ENCODE measurements at regions not wholly inside any gene's neighbourhood (a gene's known extent, or its start where the extent isn't known, plus 50 kb on each side); places are given as distances from the start of the nearest gene placed in this dataset.
"Not testable (repeated sequence)": the region's sequence is repeated elsewhere in the genome, so short reads cannot be mapped to it uniquely, and the experiment has no call there.

- Histone ChIP-seq H3K4me3 (no peak overlapping the region), H3K27ac (no peak overlapping the region), H3K4me1 (no peaks in the 10 kb centered on the region), H3K9me3 (no peaks in the 10 kb centered on the region), H3K27me3 (no peaks in the 10 kb centered on the region), H3K36me3 (no peaks in the 10 kb centered on the region)
- WGBS, 2 donors = 82 to 83% methylated on average over 4 of the region's 4 CpGs
- DNase-seq (ENCODE audit: low spot score in 2 of 2) = no peak
- TF ChIP-seq EP300 (IDR thresholded peaks at IDR 0.05) = no peak
- TF ChIP-seq POLR2A (IDR thresholded peaks at IDR 0.05) = no peak
- no peak for TF ChIP-seq CTCF (IDR thresholded peaks at IDR 0.05)
Observed at GRCh38 chr13:86601351-86601750, 802.1 kb upstream of the SLITRK6 start.

DNA sequence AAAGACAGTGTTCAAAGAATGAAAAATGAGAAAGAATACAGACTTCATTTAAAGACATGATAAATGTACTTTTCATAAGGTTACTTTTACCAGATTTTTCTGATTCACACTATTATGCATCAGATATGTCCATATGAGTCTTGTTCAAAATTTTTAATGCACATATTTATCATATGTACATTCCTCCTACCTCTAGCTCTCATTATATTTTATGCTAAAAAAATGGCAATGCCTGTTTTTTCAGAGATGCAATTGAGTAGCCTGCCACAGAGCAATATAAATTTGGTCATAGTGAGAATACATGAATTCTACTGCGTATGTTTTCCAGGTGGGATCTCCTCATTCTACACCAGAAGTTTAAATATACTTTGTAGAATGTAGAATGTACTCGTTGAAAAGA is 807.0 kb upstream of the SLITRK6 start:
- H3K4me3 ChIP-seq = no peak overlapping the region
- H3K4me1 ChIP-seq = no peaks in the 10 kb centered on the region
- H3K27ac ChIP-seq = no peak overlapping the region
- no peaks in the 10 kb centered on the region for H3K27me3 ChIP-seq
- no peak for TF ChIP-seq EP300 (IDR thresholded peaks at IDR 0.05)
- no peak for TF ChIP-seq CTCF (IDR thresholded peaks at IDR 0.05)
- no peak for TF ChIP-seq POLR2A (IDR thresholded peaks at IDR 0.05)
- 70 to 77% methylated on average over 2 of the region's 2 CpGs for WGBS, 2 donors
- DNase-seq (ENCODE audit: low spot score in 2 of 2) = no peak
- no peaks in the 10 kb centered on the region for H3K9me3 ChIP-seq
- H3K36me3 ChIP-seq = no peaks in the 10 kb centered on the region

GRCh38 chr13:86608701-86609100 is 809.5 kb upstream of the SLITRK6 start:
- H3K27me3 ChIP-seq = no peaks in the 10 kb centered on the region
- H3K4me3 ChIP-seq = no peak overlapping the region
- no peaks in the 10 kb centered on the region for H3K9me3 ChIP-seq
- no peaks in the 10 kb centered on the region for H3K36me3 ChIP-seq
- H3K4me1 ChIP-seq = no peaks in the 10 kb centered on the region
- no peak overlapping the region for H3K27ac ChIP-seq
- no peak for DNase-seq (ENCODE audit: low spot score in 2 of 2)
- 72 to 92% methylated on average over 2 of the region's 2 CpGs for WGBS, 2 donors
- TF ChIP-seq CTCF (IDR thresholded peaks at IDR 0.05) = no peak
- no peak for TF ChIP-seq POLR2A (IDR thresholded peaks at IDR 0.05)
- no peak for TF ChIP-seq EP300 (IDR thresholded peaks at IDR 0.05)

DNA sequence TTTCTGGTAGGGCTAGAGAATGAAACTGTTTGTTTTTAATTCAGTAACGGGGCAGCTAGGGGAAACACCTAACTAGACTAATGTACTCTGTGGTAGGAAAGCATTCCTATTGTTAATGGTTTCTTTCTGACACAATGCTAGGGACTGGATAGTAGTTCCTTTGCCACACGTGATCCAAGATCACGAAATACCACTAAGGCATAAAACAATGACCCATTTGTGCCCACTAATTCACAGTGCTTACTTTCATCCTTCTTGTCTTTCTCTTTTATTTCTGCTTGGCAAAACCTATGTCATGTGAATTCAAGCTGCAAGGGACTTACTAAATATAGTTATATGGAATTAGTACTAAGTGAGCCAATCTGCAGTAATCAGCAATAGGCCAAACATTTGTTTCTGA is 834.1 kb upstream of the SLITRK6 start:
- TF ChIP-seq EP300 (IDR thresholded peaks at IDR 0.05) (no peak), POLR2A (IDR thresholded peaks at IDR 0.05) (no peak), CTCF (IDR thresholded peaks at IDR 0.05) (no peak)
- Histone ChIP-seq H3K36me3 (no peaks in the 10 kb centered on the region), H3K27me3 (no peaks in the 10 kb centered on the region), H3K9me3 (no peaks in the 10 kb centered on the region), H3K27ac (no peak overlapping the region), H3K4me1 (no peaks in the 10 kb centered on the region), H3K4me3 (no peak overlapping the region)
- DNase-seq (ENCODE audit: low spot score in 2 of 2) = no peak
- 43 to 57% methylated on average over 3 of the region's 3 CpGs for WGBS, 2 donors

DNA sequence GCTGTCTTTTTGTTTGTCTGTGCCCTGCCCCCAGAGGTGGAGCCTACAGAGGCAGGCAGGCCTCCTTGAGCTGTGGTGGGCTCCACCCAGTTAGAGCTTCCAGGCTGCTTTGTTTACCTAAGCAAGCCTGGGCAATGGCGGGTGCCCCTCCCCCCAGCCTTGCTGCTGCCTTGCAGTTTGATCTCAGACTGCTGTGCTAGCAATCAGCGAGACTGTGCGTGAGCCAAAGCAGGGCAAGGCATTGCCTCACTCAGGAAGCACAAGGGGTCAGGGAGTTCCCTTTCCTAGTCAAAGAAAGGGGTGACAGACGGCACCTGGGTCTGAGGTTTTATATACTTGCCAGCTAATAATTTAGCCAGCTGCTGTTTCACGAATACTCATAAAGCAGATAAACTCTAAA is 852.0 kb upstream of the SLITRK6 start:
- not testable (repeated sequence) for H3K9me3 ChIP-seq; H3K4me1 ChIP-seq; DNase-seq (ENCODE audit: low spot score in 2 of 2); H3K36me3 ChIP-seq; H3K4me3 ChIP-seq; H3K27ac ChIP-seq; H3K27me3 ChIP-seq
- WGBS, 2 donors = 56 to 66% methylated on average over 5 of the region's 5 CpGs

DNA sequence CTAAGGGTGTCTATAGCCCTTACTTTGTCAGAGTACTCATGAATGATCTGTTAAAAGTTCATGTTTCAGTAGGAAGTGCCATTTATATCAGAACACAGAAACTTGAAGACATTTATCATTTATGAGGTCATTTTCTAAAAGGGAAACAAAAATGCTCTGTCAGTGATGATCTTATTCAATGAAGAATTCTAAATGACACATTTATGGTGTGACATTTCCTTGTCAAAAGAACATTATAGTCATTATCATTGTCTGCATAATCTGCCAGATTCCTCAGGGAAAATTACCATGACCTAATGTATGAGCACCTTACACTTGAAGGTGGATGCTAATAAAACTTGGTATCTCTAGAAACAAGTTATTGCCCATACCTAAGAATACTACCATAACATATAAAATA is 853.8 kb upstream of the SLITRK6 start:
- no peak for DNase-seq (ENCODE audit: low spot score in 2 of 2)
- Histone ChIP-seq H3K9me3 (no peaks in the 10 kb centered on the region), H3K4me3 (no peak overlapping the region), H3K36me3 (no peaks in the 10 kb centered on the region), H3K4me1 (no peaks in the 10 kb centered on the region), H3K27me3 (no peaks in the 10 kb centered on the region), H3K27ac (no peak overlapping the region)
- TF ChIP-seq EP300 (IDR thresholded peaks at IDR 0.05) (no peak), CTCF (IDR thresholded peaks at IDR 0.05) (no peak)
